ENCODE measurements at regions not wholly inside any gene's neighbourhood (a gene's known extent, or its start where the extent isn't known, plus 50 kb on each side); places are given as distances from the start of the nearest gene placed in this dataset.

- TF ChIP-seq CTCF (IDR thresholded peaks at IDR 0.05) (no peak), E2F6 (IDR thresholded peaks at IDR 0.05; ENCODE audit: borderline replicate concordance, low read depth) (no peak), ELK1 (IDR thresholded peaks at IDR 0.05; ENCODE audit: low read depth, low read length) (no peak), RFX5 (IDR thresholded peaks at IDR 0.05) (no peak), POLR2A (IDR thresholded peaks at IDR 0.05; ENCODE audit: low read length) (no peak), POLR2AphosphoS2 (conservative IDR thresholded peaks at IDR 0.05; ENCODE audit: low read length) (no peak), USF2 (IDR thresholded peaks at IDR 0.05) (no peak)
Observed at GRCh38 chr12:85530456-85530855, 250.4 kb downstream of the ALX1 start.
